ENCODE measurements at regions not wholly inside any gene's neighbourhood (a gene's known extent, or its start where the extent isn't known, plus 50 kb on each side); places are given as distances from the start of the nearest gene placed in this dataset.

DNA sequence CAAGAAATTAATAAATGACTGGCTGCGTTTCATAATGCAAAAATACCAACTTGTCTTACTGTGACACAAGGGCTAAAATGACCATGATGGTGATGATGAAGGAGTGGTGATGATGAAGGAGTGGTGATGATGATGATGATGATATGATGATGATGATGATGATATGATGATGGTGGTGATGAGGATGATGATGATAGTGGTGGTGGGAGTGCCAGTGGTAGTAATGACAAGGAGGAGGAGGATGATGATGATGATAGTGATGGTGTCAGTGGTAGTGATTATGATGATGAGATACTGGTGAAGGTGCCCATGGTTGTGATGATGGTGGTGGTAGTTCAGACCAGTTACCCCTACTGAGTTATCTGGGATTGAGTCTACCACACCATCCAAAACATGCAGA, 265.9 kb downstream of the FGFR2 start:
- no peaks in the 10 kb centered on the region for H3K36me3 ChIP-seq (ENCODE audit: control insufficient read depth in 2 of 3, insufficient read depth in 3 of 3, low read length in 3 of 3)
- no peak overlapping the region for H3K27ac ChIP-seq (ENCODE audit: low read depth in 2 of 2, low read length in 2 of 2)
- no peaks in the 10 kb centered on the region for H3K4me1 ChIP-seq (ENCODE audit: control insufficient read depth in 2 of 3, insufficient read depth in 2 of 3, low read depth in 1 of 3, low read length in 3 of 3)
- H3K4me3 ChIP-seq (ENCODE audit: low read length in 3 of 3): peak overlapping the region in 1 of 3 donors; percentile 4
- FAIRE-seq: no peak
- H3K9me3 ChIP-seq (ENCODE audit: control insufficient read depth in 2 of 3, insufficient read depth in 1 of 3, low read length in 3 of 3): no peaks in the 10 kb centered on the region
- DNase-seq: no peak
- intact Hi-C loops (cut with DNase I): no loop called here
- TF ChIP-seq, protein P1, sequence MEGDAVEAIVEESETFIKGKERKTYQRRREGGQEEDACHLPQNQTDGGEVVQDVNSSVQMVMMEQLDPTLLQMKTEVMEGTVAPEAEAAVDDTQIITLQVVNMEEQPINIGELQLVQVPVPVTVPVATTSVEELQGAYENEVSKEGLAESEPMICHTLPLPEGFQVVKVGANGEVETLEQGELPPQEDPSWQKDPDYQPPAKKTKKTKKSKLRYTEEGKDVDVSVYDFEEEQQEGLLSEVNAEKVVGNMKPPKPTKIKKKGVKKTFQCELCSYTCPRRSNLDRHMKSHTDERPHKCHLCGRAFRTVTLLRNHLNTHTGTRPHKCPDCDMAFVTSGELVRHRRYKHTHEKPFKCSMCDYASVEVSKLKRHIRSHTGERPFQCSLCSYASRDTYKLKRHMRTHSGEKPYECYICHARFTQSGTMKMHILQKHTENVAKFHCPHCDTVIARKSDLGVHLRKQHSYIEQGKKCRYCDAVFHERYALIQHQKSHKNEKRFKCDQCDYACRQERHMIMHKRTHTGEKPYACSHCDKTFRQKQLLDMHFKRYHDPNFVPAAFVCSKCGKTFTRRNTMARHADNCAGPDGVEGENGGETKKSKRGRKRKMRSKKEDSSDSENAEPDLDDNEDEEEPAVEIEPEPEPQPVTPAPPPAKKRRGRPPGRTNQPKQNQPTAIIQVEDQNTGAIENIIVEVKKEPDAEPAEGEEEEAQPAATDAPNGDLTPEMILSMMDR (IDR thresholded peaks at IDR 0.05; ENCODE audit: borderline replicate concordance, extremely low read depth, insufficient read depth): no peak
- H3K9ac ChIP-seq (ENCODE audit: low read length in 3 of 3): no peak overlapping the region
- H3K27me3 ChIP-seq (ENCODE audit: control insufficient read depth, insufficient read depth, low read length): no peaks in the 10 kb centered on the region

DNA sequence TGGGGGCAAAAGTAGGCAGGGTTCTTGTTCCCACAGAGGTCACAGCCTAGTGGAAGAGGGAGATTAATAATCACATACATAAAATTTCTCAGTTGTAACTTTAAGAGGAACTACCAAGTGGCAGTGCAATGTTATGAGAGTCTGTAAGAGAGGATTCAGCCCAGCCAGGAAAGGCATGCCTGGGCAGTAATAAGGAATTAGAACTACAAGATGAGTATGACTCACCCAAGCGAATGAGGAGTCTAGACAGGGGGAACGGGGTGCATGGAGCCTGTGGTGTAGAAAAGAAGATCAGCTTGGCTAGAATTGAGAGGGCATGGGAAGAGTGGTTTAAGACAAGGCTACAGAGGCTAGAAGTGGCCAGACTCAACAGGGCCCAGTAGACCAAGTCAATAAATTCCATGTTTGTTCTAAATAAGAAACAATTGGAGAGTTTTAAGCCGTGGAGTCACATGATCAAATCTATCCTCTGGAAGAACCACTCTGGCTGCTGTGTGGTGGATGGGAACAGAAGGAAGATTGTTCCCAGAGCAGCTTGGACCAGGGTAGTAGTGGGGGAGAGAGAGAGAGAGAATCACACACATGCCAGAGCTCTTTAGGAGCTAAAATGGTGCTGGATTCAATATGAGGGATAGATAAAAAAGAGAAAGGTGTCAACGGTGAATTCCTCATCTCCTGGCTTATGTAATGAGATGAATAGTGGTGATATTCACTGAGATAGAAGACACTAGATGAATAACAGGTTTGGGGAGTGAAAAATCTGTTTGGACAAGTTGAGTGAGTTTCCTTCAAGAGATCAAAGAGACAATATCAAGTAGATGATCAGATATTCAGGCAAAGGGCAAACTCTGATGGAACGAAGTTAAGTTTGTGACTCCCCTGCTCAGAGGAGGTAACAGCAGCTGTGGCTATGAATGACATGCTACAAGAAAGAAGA, 265.1 kb downstream of the FGFR2 start:
- H3K9ac ChIP-seq (ENCODE audit: low read length in 3 of 3): no peak overlapping the region
- no peaks in the 10 kb centered on the region for H3K36me3 ChIP-seq (ENCODE audit: control insufficient read depth in 2 of 3, insufficient read depth in 3 of 3, low read length in 3 of 3)
- no peak for DNase-seq
- no peaks in the 10 kb centered on the region for H3K4me1 ChIP-seq (ENCODE audit: control insufficient read depth in 2 of 3, insufficient read depth in 2 of 3, low read depth in 1 of 3, low read length in 3 of 3)
- H3K9me3 ChIP-seq (ENCODE audit: control insufficient read depth in 2 of 3, insufficient read depth in 1 of 3, low read length in 3 of 3): no peaks in the 10 kb centered on the region
- TF ChIP-seq, protein P1 (IDR thresholded peaks at IDR 0.05; ENCODE audit: borderline replicate concordance, extremely low read depth, insufficient read depth): no peak
- no peak overlapping the region for H3K27ac ChIP-seq (ENCODE audit: low read depth in 2 of 2, low read length in 2 of 2)
- FAIRE-seq: no peak
- H3K4me3 ChIP-seq (ENCODE audit: low read length in 3 of 3): no peak overlapping the region
- intact Hi-C loops (cut with DNase I): no loop called here
- H3K27me3 ChIP-seq (ENCODE audit: control insufficient read depth, insufficient read depth, low read length): no peaks in the 10 kb centered on the region

DNA sequence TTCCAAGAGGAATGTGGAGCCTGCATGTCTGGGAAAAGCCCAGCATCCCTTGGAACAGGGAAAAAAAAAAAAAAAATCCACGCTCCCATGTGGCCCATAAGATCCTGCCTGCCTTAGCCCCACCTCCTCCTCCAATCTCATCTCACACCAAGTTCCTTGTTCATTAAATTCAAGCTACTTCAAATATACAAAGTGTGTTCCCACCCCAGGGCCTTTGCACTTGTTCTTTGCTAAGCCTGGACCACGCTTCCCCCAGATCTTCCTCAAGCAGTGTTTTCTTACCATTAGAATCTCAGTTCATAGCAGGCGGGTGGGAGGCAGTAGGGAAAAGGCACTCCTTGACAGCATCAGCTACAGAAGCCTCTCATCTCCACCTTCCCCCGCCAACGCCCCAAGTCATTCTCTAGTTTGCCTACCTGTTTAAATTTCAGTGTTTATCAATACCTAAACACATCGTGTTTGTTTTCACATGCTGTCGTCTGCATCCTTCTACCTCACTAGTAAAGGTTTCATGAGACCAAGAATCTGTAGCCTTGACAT, 262.8 kb downstream of the FGFR2 start:
- Histone ChIP-seq H3K36me3 (ENCODE audit: control insufficient read depth in 2 of 3, insufficient read depth in 3 of 3, low read length in 3 of 3) (no peaks in the 10 kb centered on the region), H3K4me1 (ENCODE audit: control insufficient read depth in 2 of 3, insufficient read depth in 2 of 3, low read depth in 1 of 3, low read length in 3 of 3) (peaks cover 0 to 2% (median 0%) of the 10 kb centered on the region in 3 donors), H3K4me3 (ENCODE audit: low read length in 3 of 3) (no peak overlapping the region), H3K27me3 (ENCODE audit: control insufficient read depth, insufficient read depth, low read length) (no peaks in the 10 kb centered on the region), H3K9ac (ENCODE audit: low read length in 3 of 3) (no peak overlapping the region), H3K9me3 (ENCODE audit: control insufficient read depth in 2 of 3, insufficient read depth in 1 of 3, low read length in 3 of 3) (no peaks in the 10 kb centered on the region), H3K27ac (ENCODE audit: low read depth in 2 of 2, low read length in 2 of 2) (no peak overlapping the region)
- TF ChIP-seq, protein P1 (IDR thresholded peaks at IDR 0.05; ENCODE audit: borderline replicate concordance, extremely low read depth, insufficient read depth): no peak
- intact Hi-C loops (cut with DNase I): no loop called here
- no peak for FAIRE-seq
- DNase-seq: no peak

Data from kidney (tissue), 13 donors.